Breast epithelium (tissue), 3 donors: ENCODE measurements at regions not wholly inside any gene's neighbourhood (a gene's known extent, or its start where the extent isn't known, plus 50 kb on each side); places are given as distances from the start of the nearest gene placed in this dataset.

Experiments used
- CTCF ChIP-seq, 3 donors: fragments of 450-650 bp; IDR thresholded peaks; one replicate each; pipeline ENCODE4 v1.5.1; 2016 to 2017; ENCODE audit warnings: antibody characterized with exemption in 3 of 3, mild to moderate bottlenecking in 3 of 3, moderate library complexity in 3 of 3
- POLR2A ChIP-seq: fragments of 450-650 bp; IDR thresholded peaks from one replicate; pipeline ENCODE4 v1.6.1; 2016; ENCODE audit warnings: antibody characterized with exemption, mild to moderate bottlenecking, moderate library complexity

GRCh38 chr4:184529283-184529682 is 54.9 kb upstream of the IRF2 start:
- TF ChIP-seq CTCF (IDR thresholded peaks at IDR 0.05) = no peak
- no peak for TF ChIP-seq POLR2A
